Nephron progenitor cell (in vitro differentiated cells): ENCODE measurements at regions not wholly inside any gene's neighbourhood (a gene's known extent, or its start where the extent isn't known, plus 50 kb on each side); places are given as distances from the start of the nearest gene placed in this dataset.

Experiments
- DNase-seq: peaks from one replicate; pipeline ENCODE4 v3.0.0; 2021
- H3K27ac Mint-ChIP-seq: 2 replicates; pipeline ENCODE4 v1.8.0; 2021; ENCODE audit warnings: mild to moderate bottlenecking, moderate library complexity, mixed read lengths
- H3K27me3 Mint-ChIP-seq: 2 replicates; pipeline ENCODE4 v1.8.0; 2021; ENCODE audit warnings: mild to moderate bottlenecking, low read depth, mixed read lengths; ENCODE audit not compliant: poor library complexity
- H3K36me3 Mint-ChIP-seq: 2 replicates; pipeline ENCODE4 v1.8.0; 2021; ENCODE audit warnings: low read depth, mixed read lengths
- H3K4me1 Mint-ChIP-seq: 2 replicates; pipeline ENCODE4 v1.8.0; 2021; ENCODE audit warnings: mixed read lengths
- H3K4me3 Mint-ChIP-seq: 2 replicates; pipeline ENCODE4 v1.8.0; 2021; ENCODE audit warnings: mild to moderate bottlenecking, moderate library complexity, mixed read lengths
- H3K9me3 Mint-ChIP-seq: 2 replicates; pipeline ENCODE4 v1.8.0; 2021; ENCODE audit warnings: mild to moderate bottlenecking, moderate library complexity, mixed read lengths
- CTCF ChIP-seq: fragments of 200-600 bp; sonication (generic); IDR thresholded peaks from 2 replicates; pipeline ENCODE4 v1.5.0; 2021; ENCODE audit warnings: antibody characterized with exemption

GRCh38 chr3:148360051-148360450 lies 337.7 kb upstream of the AGTR1 start:
- peaks cover 3% of the 10 kb centered on the region for H3K27me3 Mint-ChIP-seq
- H3K9me3 Mint-ChIP-seq = no peaks in the 10 kb centered on the region
- peak overlapping the region; percentile 9 for H3K27ac Mint-ChIP-seq
- no peaks in the 10 kb centered on the region for H3K36me3 Mint-ChIP-seq
- no peak for DNase-seq
- no peak overlapping the region for H3K4me3 Mint-ChIP-seq
- no peaks in the 10 kb centered on the region for H3K4me1 Mint-ChIP-seq
- TF ChIP-seq CTCF = no peak

GRCh38 chr3:148366743-148367410 lies 330.8 kb upstream of the AGTR1 start:
- no peak for TF ChIP-seq CTCF
- H3K4me3 Mint-ChIP-seq = no peak overlapping the region
- H3K27me3 Mint-ChIP-seq = no peaks in the 10 kb centered on the region
- H3K4me1 Mint-ChIP-seq = no peaks in the 10 kb centered on the region
- no peak overlapping the region for H3K27ac Mint-ChIP-seq
- no peaks in the 10 kb centered on the region for H3K36me3 Mint-ChIP-seq
- no peaks in the 10 kb centered on the region for H3K9me3 Mint-ChIP-seq
- DNase-seq = no peak

GRCh38 chr3:148367756-148368155 lies 329.9 kb upstream of the AGTR1 start:
- Mint-ChIP-seq H3K27ac (no peak overlapping the region), H3K4me1 (no peaks in the 10 kb centered on the region), H3K36me3 (no peaks in the 10 kb centered on the region), H3K27me3 (no peaks in the 10 kb centered on the region), H3K9me3 (no peaks in the 10 kb centered on the region), H3K4me3 (no peak overlapping the region)
- no peak for DNase-seq
- TF ChIP-seq CTCF = no peak

- Mint-ChIP-seq H3K27me3 (no peaks in the 10 kb centered on the region), H3K9me3 (no peaks in the 10 kb centered on the region), H3K27ac (no peak overlapping the region), H3K4me1 (no peaks in the 10 kb centered on the region), H3K36me3 (no peaks in the 10 kb centered on the region), H3K4me3 (no peak overlapping the region)
- no peak for DNase-seq
- TF ChIP-seq CTCF = no peak
Observed at GRCh38 chr3:148369381-148369780, 328.3 kb upstream of the AGTR1 start.

GRCh38 chr3:148372206-148372875 lies 325.4 kb upstream of the AGTR1 start:
- TF ChIP-seq CTCF = no peak
- Mint-ChIP-seq H3K4me3 (no peak overlapping the region), H3K27ac (no peak overlapping the region), H3K4me1 (no peaks in the 10 kb centered on the region), H3K9me3 (no peaks in the 10 kb centered on the region), H3K27me3 (no peaks in the 10 kb centered on the region), H3K36me3 (no peaks in the 10 kb centered on the region)
- no peak for DNase-seq

GRCh38 chr3:148373961-148374360 lies 323.7 kb upstream of the AGTR1 start:
- Mint-ChIP-seq H3K4me1 (no peaks in the 10 kb centered on the region), H3K36me3 (no peaks in the 10 kb centered on the region), H3K9me3 (no peaks in the 10 kb centered on the region), H3K27ac (no peak overlapping the region), H3K27me3 (no peaks in the 10 kb centered on the region), H3K4me3 (no peak overlapping the region)
- TF ChIP-seq CTCF = no peak
- DNase-seq = no peak
